Liver (tissue), 8 donors: ENCODE measurements at regions not wholly inside any gene's neighbourhood (a gene's known extent, or its start where the extent isn't known, plus 50 kb on each side); places are given as distances from the start of the nearest gene placed in this dataset. TPM values are rescaled to one million over a fixed set of nuclear protein-coding genes. Genes with fewer than 3 reads are reported as not detected.

Experiments
- DNase-seq: peaks from one replicate; pipeline ENCODE4 v3.0.0-alpha.2; 2017; ENCODE audit warnings: low spot score
- H3K27ac ChIP-seq, 2 donors: one replicate each; pipeline ENCODE4 v1.7.0; 2013; ENCODE audit warnings: inconsistent platforms in 2 of 2, low read length in 2 of 2, control low read depth in 1 of 2, low read depth in 1 of 2, mild to moderate bottlenecking in 1 of 2
- H3K27me3 ChIP-seq, 4 donors: one replicate each; pipeline versions ENCODE4 v1.6.1 to v1.7.0; 2013; ENCODE audit warnings: low read length in 3 of 4, inconsistent platforms in 1 of 4, mild to moderate bottlenecking in 1 of 4, moderate library complexity in 1 of 4; ENCODE audit not compliant: control insufficient read depth in 4 of 4, insufficient read depth in 4 of 4
- H3K36me3 ChIP-seq, 4 donors: one replicate each; pipeline versions ENCODE4 v1.6.1 to v1.7.0; 2013; ENCODE audit warnings: low read length in 3 of 4, mild to moderate bottlenecking in 3 of 4, low read depth in 1 of 4, moderate library complexity in 1 of 4; ENCODE audit not compliant: control insufficient read depth in 4 of 4, insufficient read depth in 3 of 4
- H3K4me1 ChIP-seq, 4 donors: one replicate each; pipeline versions ENCODE4 v1.6.1 to v1.7.0; 2013; ENCODE audit warnings: low read length in 3 of 4, mild to moderate bottlenecking in 3 of 4, moderate library complexity in 1 of 4; ENCODE audit not compliant: control insufficient read depth in 4 of 4, insufficient read depth in 4 of 4
- H3K4me3 ChIP-seq, 3 donors: one replicate each; pipeline versions ENCODE4 v1.6.1 to v1.7.0; 2013; ENCODE audit warnings: low read length in 3 of 3, control low read depth in 1 of 3, low read depth in 1 of 3, mild to moderate bottlenecking in 1 of 3
- H3K9ac ChIP-seq, 2 donors: one replicate each; pipeline ENCODE4 v1.7.0; 2013; ENCODE audit warnings: low read length in 2 of 2, mild to moderate bottlenecking in 2 of 2, moderate library complexity in 2 of 2, control low read depth in 1 of 2, low read depth in 1 of 2
- H3K9me3 ChIP-seq, 4 donors: one replicate each; pipeline versions ENCODE4 v1.6.1 to v1.7.0; 2013; ENCODE audit warnings: low read length in 3 of 4; ENCODE audit not compliant: control insufficient read depth in 4 of 4
- EGR1 ChIP-seq, 2 donors: IDR thresholded peaks; 2 replicates each; pipeline ENCODE4 v1.6.1; 2016 to 2018; ENCODE audit warnings: antibody characterized with exemption in 2 of 2, low read depth in 2 of 2
- FOXA2 ChIP-seq: IDR thresholded peaks from 2 replicates; pipeline ENCODE4 v1.6.1; 2016; ENCODE audit warnings: antibody characterized with exemption
- TAF1 ChIP-seq: conservative IDR thresholded peaks from 2 replicates; pipeline ENCODE4 v1.6.1; 2016; ENCODE audit warnings: antibody characterized with exemption, mild to moderate bottlenecking
- YY1 ChIP-seq: IDR thresholded peaks from 2 replicates; pipeline ENCODE4 v1.6.1; 2016; ENCODE audit warnings: antibody characterized with exemption, mild to moderate bottlenecking
- WGBS: extraction: QIAGEN DNeasy Blood & Tissue Kit; methylation state at CpG from one replicate; pipeline ENCODE4 v1.1.7; 2013; 5-methylcytosine and 5-hydroxymethylcytosine counted together
- small RNA-seq: library from RNA; depleted of rRNA; stranded (forward); fragments of <200 nt; gene quantifications from one replicate; pipeline ENCODE3, GENCODE V24; 2014
- TF ChIP-seq, protein P1 (sequence below): IDR thresholded peaks from 2 replicates; pipeline ENCODE4 v1.6.1; 2016; ENCODE audit warnings: antibody characterized with exemption, mild to moderate bottlenecking
- donor health status: healthy.
- donor health status: healthy.
- donor health status: healthy.
- donor health status: healthy.

DNA sequence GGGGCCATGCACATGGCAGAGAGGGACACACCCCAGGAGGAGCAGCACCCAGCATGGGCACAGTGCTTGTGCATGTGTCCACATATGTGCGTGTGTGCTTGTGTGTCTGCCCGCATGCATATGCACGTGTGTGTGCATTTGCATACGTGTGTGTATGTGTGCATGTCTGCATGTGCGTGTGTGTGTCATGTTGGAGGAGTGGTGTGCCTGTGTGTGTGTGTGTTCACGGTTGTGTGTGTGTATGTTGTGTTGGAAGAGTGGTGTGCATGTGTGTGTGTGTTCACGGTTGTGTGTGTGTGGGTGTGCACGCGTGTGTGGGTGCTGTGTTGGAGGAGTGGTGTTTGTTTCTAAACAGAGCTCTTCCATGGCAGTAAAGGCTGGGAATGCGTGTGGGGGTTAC lies 50.7 kb upstream of the SLCO4A1 start:
- H3K9me3 ChIP-seq = no peaks in the 10 kb centered on the region
- H3K27ac ChIP-seq = no peak overlapping the region
- no peaks in the 10 kb centered on the region for H3K4me1 ChIP-seq
- TF ChIP-seq TAF1 = no peak
- TF ChIP-seq EGR1 (IDR thresholded peaks at IDR 0.05; ENCODE audit: low read depth in 2 of 2) = no peak
- TF ChIP-seq YY1 = no peak
- no peak for TF ChIP-seq FOXA2
- TF ChIP-seq, protein P1, sequence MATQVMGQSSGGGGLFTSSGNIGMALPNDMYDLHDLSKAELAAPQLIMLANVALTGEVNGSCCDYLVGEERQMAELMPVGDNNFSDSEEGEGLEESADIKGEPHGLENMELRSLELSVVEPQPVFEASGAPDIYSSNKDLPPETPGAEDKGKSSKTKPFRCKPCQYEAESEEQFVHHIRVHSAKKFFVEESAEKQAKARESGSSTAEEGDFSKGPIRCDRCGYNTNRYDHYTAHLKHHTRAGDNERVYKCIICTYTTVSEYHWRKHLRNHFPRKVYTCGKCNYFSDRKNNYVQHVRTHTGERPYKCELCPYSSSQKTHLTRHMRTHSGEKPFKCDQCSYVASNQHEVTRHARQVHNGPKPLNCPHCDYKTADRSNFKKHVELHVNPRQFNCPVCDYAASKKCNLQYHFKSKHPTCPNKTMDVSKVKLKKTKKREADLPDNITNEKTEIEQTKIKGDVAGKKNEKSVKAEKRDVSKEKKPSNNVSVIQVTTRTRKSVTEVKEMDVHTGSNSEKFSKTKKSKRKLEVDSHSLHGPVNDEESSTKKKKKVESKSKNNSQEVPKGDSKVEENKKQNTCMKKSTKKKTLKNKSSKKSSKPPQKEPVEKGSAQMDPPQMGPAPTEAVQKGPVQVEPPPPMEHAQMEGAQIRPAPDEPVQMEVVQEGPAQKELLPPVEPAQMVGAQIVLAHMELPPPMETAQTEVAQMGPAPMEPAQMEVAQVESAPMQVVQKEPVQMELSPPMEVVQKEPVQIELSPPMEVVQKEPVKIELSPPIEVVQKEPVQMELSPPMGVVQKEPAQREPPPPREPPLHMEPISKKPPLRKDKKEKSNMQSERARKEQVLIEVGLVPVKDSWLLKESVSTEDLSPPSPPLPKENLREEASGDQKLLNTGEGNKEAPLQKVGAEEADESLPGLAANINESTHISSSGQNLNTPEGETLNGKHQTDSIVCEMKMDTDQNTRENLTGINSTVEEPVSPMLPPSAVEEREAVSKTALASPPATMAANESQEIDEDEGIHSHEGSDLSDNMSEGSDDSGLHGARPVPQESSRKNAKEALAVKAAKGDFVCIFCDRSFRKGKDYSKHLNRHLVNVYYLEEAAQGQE = no peak
- no peak overlapping the region for H3K4me3 ChIP-seq
- DNase-seq = no peak
- H3K27me3 ChIP-seq = no peaks in the 10 kb centered on the region
- H3K9ac ChIP-seq = no peak overlapping the region
- WGBS = 76% methylated on average over 10 of the region's 10 CpGs
- H3K36me3 ChIP-seq = no peaks in the 10 kb centered on the region

Small RNAs in the stretch of these regions (small RNA-seq; reads per million reads assigned to genes)
- not detected for gene MIR1-1
